ENCODE measurements at regions not wholly inside any gene's neighbourhood (a gene's known extent, or its start where the extent isn't known, plus 50 kb on each side); places are given as distances from the start of the nearest gene placed in this dataset.
A peak's percentile ranks its signal among the peaks of the same experiment; 100 is the strongest.

DNA sequence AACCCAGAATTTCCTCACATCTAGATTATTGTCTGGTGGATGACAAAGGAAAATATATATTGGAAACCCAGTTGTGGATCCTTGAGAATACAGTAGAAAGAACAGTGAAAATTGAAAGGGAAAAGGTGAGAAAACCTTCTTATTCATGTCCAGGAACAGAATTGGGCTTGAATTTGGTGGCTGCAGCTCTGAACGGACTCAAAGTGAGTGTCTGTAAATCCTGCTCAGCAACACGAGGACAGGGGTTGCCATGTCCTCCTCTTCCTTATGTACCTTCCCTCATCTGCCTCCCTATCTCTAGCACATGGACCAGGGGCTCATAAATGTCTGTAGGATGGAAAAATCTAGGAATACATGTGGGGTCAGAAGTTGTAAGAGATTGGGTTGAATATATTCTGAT is 152.2 kb downstream of the RPIA start:
- no peaks in the 10 kb centered on the region for H3K27me3 ChIP-seq (ENCODE audit: control insufficient read depth, insufficient read depth, low read length, poor library complexity, severe bottlenecking)
- no peaks in the 10 kb centered on the region for H3K36me3 ChIP-seq (ENCODE audit: control insufficient read depth, insufficient read depth, low read length)
- no peak overlapping the region for H3K27ac ChIP-seq (ENCODE audit: insufficient read depth, low read depth, low read length, poor library complexity, severe bottlenecking)
- H3K4me1 ChIP-seq (ENCODE audit: control insufficient read depth, insufficient read depth, low read length) = no peaks in the 10 kb centered on the region
- no peak overlapping the region for H3K4me3 ChIP-seq (ENCODE audit: insufficient read depth, low read depth, low read length)
- 88 to 95% methylated on average over 2 of the region's 2 CpGs for WGBS, 2 experiments
- H3K9me3 ChIP-seq (ENCODE audit: control insufficient read depth, low read length) = no peaks in the 10 kb centered on the region

DNA sequence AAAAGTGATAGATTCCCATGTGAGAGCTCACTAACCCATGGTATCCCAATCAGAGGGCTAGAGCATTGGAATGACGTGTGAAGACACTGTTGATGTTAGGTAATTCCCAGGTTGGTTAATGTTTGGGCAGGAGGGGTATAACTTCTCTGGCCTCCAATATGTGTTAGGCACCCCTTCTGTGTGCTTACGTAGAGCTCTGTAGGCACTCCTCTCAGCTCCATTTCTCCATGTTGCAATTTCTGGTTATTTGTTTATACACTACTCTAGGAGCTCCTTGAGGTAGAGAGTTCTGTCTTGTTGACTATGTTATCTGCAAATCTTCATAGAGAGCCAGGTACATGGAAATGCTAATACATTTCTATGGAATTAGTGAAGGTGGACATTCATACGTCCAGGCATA is 153.5 kb downstream of the RPIA start:
- WGBS, 2 experiments = 97% methylated on average over 3 of the region's 3 CpGs
- no peaks in the 10 kb centered on the region for H3K27me3 ChIP-seq (ENCODE audit: control insufficient read depth, insufficient read depth, low read length, poor library complexity, severe bottlenecking)
- no peaks in the 10 kb centered on the region for H3K4me1 ChIP-seq (ENCODE audit: control insufficient read depth, insufficient read depth, low read length)
- H3K9me3 ChIP-seq (ENCODE audit: control insufficient read depth, low read length) = no peaks in the 10 kb centered on the region
- no peak overlapping the region for H3K4me3 ChIP-seq (ENCODE audit: insufficient read depth, low read depth, low read length)
- H3K27ac ChIP-seq (ENCODE audit: insufficient read depth, low read depth, low read length, poor library complexity, severe bottlenecking) = no peak overlapping the region
- no peaks in the 10 kb centered on the region for H3K36me3 ChIP-seq (ENCODE audit: control insufficient read depth, insufficient read depth, low read length)

GRCh38 chr2:88845772-88846661 is 154.5 kb downstream of the RPIA start:
- H3K9me3 ChIP-seq (ENCODE audit: control insufficient read depth, low read length) = no peaks in the 10 kb centered on the region
- WGBS, 2 experiments = 91 to 95% methylated on average over 3 of the region's 3 CpGs
- H3K4me1 ChIP-seq (ENCODE audit: control insufficient read depth, insufficient read depth, low read length) = no peaks in the 10 kb centered on the region
- no peak overlapping the region for H3K27ac ChIP-seq (ENCODE audit: insufficient read depth, low read depth, low read length, poor library complexity, severe bottlenecking)
- no peaks in the 10 kb centered on the region for H3K27me3 ChIP-seq (ENCODE audit: control insufficient read depth, insufficient read depth, low read length, poor library complexity, severe bottlenecking)
- no peak overlapping the region for H3K4me3 ChIP-seq (ENCODE audit: insufficient read depth, low read depth, low read length)
- no peaks in the 10 kb centered on the region for H3K36me3 ChIP-seq (ENCODE audit: control insufficient read depth, insufficient read depth, low read length)

GRCh38 chr2:88852753-88853402 is 161.4 kb downstream of the RPIA start:
- Histone ChIP-seq H3K36me3 (ENCODE audit: control insufficient read depth, insufficient read depth, low read length) (no peaks in the 10 kb centered on the region), H3K27me3 (ENCODE audit: control insufficient read depth, insufficient read depth, low read length, poor library complexity, severe bottlenecking) (no peaks in the 10 kb centered on the region), H3K27ac (ENCODE audit: insufficient read depth, low read depth, low read length, poor library complexity, severe bottlenecking) (no peak overlapping the region), H3K4me3 (ENCODE audit: insufficient read depth, low read depth, low read length) (no peak overlapping the region), H3K4me1 (ENCODE audit: control insufficient read depth, insufficient read depth, low read length) (peaks cover 12% of the 10 kb centered on the region), H3K9me3 (ENCODE audit: control insufficient read depth, low read length) (no peaks in the 10 kb centered on the region)
- WGBS, 2 experiments = 89 to 97% methylated on average over 3 of the region's 3 CpGs

DNA sequence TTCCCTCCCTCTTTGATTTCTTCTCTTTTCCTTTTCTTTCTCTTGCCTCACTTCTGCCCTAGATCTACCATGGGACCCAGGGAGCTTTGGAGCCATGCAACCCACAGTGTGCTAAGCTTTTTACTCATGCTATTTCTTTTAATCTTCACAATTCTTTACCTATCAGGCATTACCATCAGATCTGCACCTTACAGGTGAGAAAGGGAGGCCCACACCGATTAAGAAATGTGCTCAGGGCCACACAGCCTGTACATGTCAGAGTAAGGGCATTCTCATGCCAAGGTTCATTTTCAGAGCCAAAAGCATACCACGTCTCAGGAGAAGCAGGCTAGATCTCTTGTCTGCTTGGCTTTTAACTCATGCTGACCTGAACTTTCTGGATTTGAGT is 161.9 kb downstream of the RPIA start:
- no peaks in the 10 kb centered on the region for H3K9me3 ChIP-seq (ENCODE audit: control insufficient read depth, low read length)
- peaks cover 16% of the 10 kb centered on the region for H3K4me1 ChIP-seq (ENCODE audit: control insufficient read depth, insufficient read depth, low read length)
- H3K27me3 ChIP-seq (ENCODE audit: control insufficient read depth, insufficient read depth, low read length, poor library complexity, severe bottlenecking) = no peaks in the 10 kb centered on the region
- 91 to 96% methylated on average over 2 of the region's 2 CpGs for WGBS, 2 experiments
- no peak overlapping the region for H3K27ac ChIP-seq (ENCODE audit: insufficient read depth, low read depth, low read length, poor library complexity, severe bottlenecking)
- no peaks in the 10 kb centered on the region for H3K36me3 ChIP-seq (ENCODE audit: control insufficient read depth, insufficient read depth, low read length)
- H3K4me3 ChIP-seq (ENCODE audit: insufficient read depth, low read depth, low read length) = no peak overlapping the region

DNA sequence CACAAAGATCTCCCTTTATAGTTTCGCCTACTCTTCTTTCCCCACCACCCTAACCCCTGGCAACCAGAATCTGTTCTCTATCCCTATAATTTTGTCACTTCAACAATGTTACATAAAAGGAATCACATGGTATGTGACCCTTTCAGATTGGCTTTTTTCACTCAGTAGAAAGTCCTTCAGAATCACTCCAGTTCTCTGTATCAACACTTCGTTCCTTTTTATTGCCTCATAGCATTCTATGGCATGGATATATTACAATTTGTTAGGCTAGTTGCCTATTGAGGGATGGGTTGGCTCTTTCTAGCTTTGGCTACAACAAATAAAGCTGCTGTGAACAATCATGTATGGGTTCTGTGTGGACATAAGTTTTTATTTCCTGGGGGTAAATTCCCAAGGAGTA is 163.1 kb downstream of the RPIA start:
- H3K4me3 ChIP-seq (ENCODE audit: insufficient read depth, low read depth, low read length) = no peak overlapping the region
- WGBS, 2 experiments = 94 to 98% methylated on average over 2 of the region's 2 CpGs
- H3K27ac ChIP-seq (ENCODE audit: insufficient read depth, low read depth, low read length, poor library complexity, severe bottlenecking) = no peak overlapping the region
- H3K27me3 ChIP-seq (ENCODE audit: control insufficient read depth, insufficient read depth, low read length, poor library complexity, severe bottlenecking) = no peaks in the 10 kb centered on the region
- H3K9me3 ChIP-seq (ENCODE audit: control insufficient read depth, low read length) = no peaks in the 10 kb centered on the region
- no peaks in the 10 kb centered on the region for H3K36me3 ChIP-seq (ENCODE audit: control insufficient read depth, insufficient read depth, low read length)
- peaks cover 16% of the 10 kb centered on the region for H3K4me1 ChIP-seq (ENCODE audit: control insufficient read depth, insufficient read depth, low read length)

GRCh38 chr2:88855620-88856408 is 164.3 kb downstream of the RPIA start:
- H3K4me1 ChIP-seq (ENCODE audit: control insufficient read depth, insufficient read depth, low read length) = peaks cover 16% of the 10 kb centered on the region
- no peak overlapping the region for H3K4me3 ChIP-seq (ENCODE audit: insufficient read depth, low read depth, low read length)
- WGBS, 2 experiments = 92 to 95% methylated on average over 2 of the region's 3 CpGs
- no peaks in the 10 kb centered on the region for H3K27me3 ChIP-seq (ENCODE audit: control insufficient read depth, insufficient read depth, low read length, poor library complexity, severe bottlenecking)
- H3K27ac ChIP-seq (ENCODE audit: insufficient read depth, low read depth, low read length, poor library complexity, severe bottlenecking) = no peak overlapping the region
- H3K9me3 ChIP-seq (ENCODE audit: control insufficient read depth, low read length) = no peaks in the 10 kb centered on the region
- no peaks in the 10 kb centered on the region for H3K36me3 ChIP-seq (ENCODE audit: control insufficient read depth, insufficient read depth, low read length)

- Histone ChIP-seq H3K4me1 (ENCODE audit: control insufficient read depth, insufficient read depth, low read length) (peaks cover 16% of the 10 kb centered on the region), H3K9me3 (ENCODE audit: control insufficient read depth, low read length) (no peaks in the 10 kb centered on the region), H3K27me3 (ENCODE audit: control insufficient read depth, insufficient read depth, low read length, poor library complexity, severe bottlenecking) (no peaks in the 10 kb centered on the region), H3K27ac (ENCODE audit: insufficient read depth, low read depth, low read length, poor library complexity, severe bottlenecking) (no peak overlapping the region), H3K36me3 (ENCODE audit: control insufficient read depth, insufficient read depth, low read length) (no peaks in the 10 kb centered on the region), H3K4me3 (ENCODE audit: insufficient read depth, low read depth, low read length) (no peak overlapping the region)
- WGBS, 2 experiments = 83 to 93% methylated on average over 1 to 3 of the region's 3 CpGs
These were observed 165.1 kb downstream of the RPIA start for GRCh38 chr2:88856409-88857135.

DNA sequence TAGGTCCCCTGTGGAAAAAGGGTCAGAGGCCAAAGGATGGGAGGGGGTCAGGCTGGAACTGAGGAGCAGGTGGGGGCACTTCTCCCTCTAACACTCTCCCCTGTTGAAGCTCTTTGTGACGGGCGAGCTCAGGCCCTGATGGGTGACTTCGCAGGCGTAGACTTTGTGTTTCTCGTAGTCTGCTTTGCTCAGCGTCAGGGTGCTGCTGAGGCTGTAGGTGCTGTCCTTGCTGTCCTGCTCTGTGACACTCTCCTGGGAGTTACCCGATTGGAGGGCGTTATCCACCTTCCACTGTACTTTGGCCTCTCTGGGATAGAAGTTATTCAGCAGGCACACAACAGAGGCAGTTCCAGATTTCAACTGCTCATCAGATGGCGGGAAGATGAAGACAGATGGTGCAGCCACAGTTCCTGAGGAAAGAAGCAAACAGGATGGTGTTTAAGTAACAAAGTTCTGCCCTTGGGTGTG is 165.8 kb downstream of the RPIA start:
- WGBS, 2 experiments = 71 to 74% methylated on average over 9 of the region's 9 CpGs
- Histone ChIP-seq H3K27me3 (ENCODE audit: control insufficient read depth, insufficient read depth, low read length, poor library complexity, severe bottlenecking) (no peaks in the 10 kb centered on the region), H3K4me3 (ENCODE audit: insufficient read depth, low read depth, low read length) (no peak overlapping the region), H3K27ac (ENCODE audit: insufficient read depth, low read depth, low read length, poor library complexity, severe bottlenecking) (peak overlapping the region; percentile 48), H3K36me3 (ENCODE audit: control insufficient read depth, insufficient read depth, low read length) (no peaks in the 10 kb centered on the region), H3K9me3 (ENCODE audit: control insufficient read depth, low read length) (no peaks in the 10 kb centered on the region), H3K4me1 (ENCODE audit: control insufficient read depth, insufficient read depth, low read length) (peaks cover 16% of the 10 kb centered on the region)

Measured in ectodermal cell (in vitro differentiated cells).